ENCODE measurements at regions not wholly inside any gene's neighbourhood (a gene's known extent, or its start where the extent isn't known, plus 50 kb on each side); places are given as distances from the start of the nearest gene placed in this dataset.

GRCh38 chr16:51665436-51665998 is 514.4 kb upstream of the SALL1 start:
- Mint-ChIP-seq H3K36me3 (ENCODE audit: insufficient read depth, unreplicated experiment) (no peaks in the 10 kb centered on the region), H3K27ac (ENCODE audit: unreplicated experiment) (no peak overlapping the region)
- no TSS peak for BruUV-seq (replicated peaks)

GRCh38 chr16:51658531-51658930 is 507.5 kb upstream of the SALL1 start:
- intact Hi-C loops (cut with micrococcal nuclease; ENCODE audit: unreplicated experiment): no loop called here
- no peak for TF ChIP-seq CTCF (IDR thresholded peaks at IDR 0.05; ENCODE audit: unreplicated experiment)
- Mint-ChIP-seq H3K27me3 (ENCODE audit: unreplicated experiment) (peaks cover 66% of the 10 kb centered on the region), H3K27ac (ENCODE audit: unreplicated experiment) (no peak overlapping the region), H3K9me3 (ENCODE audit: low read depth, unreplicated experiment) (no peaks in the 10 kb centered on the region), H3K4me1 (ENCODE audit: low read depth, unreplicated experiment) (no peaks in the 10 kb centered on the region), H3K4me3 (ENCODE audit: low read depth, unreplicated experiment) (no peak overlapping the region), H3K36me3 (ENCODE audit: insufficient read depth, unreplicated experiment) (no peaks in the 10 kb centered on the region)
- DNase-seq: no peak
- CTCF ChIA-PET: no interaction called here
- BruUV-seq (replicated peaks): no TSS peak

More at GRCh38 chr16:51665436-51665998, 514.4 kb upstream of the SALL1 start:
- TF ChIP-seq CTCF (IDR thresholded peaks at IDR 0.05; ENCODE audit: unreplicated experiment): no peak
- intact Hi-C loops (cut with micrococcal nuclease; ENCODE audit: unreplicated experiment): no loop called here
- H3K9me3 Mint-ChIP-seq (ENCODE audit: low read depth, unreplicated experiment): no peaks in the 10 kb centered on the region
- H3K4me3 Mint-ChIP-seq (ENCODE audit: low read depth, unreplicated experiment): no peak overlapping the region
- no peaks in the 10 kb centered on the region for H3K4me1 Mint-ChIP-seq (ENCODE audit: low read depth, unreplicated experiment)
- no peak for DNase-seq
- peaks cover 83% of the 10 kb centered on the region for H3K27me3 Mint-ChIP-seq (ENCODE audit: unreplicated experiment)
- CTCF ChIA-PET: no interaction called here

- DNase-seq: no peak
- H3K27me3 Mint-ChIP-seq (ENCODE audit: unreplicated experiment): peaks cover 67% of the 10 kb centered on the region
- no peaks in the 10 kb centered on the region for H3K9me3 Mint-ChIP-seq (ENCODE audit: low read depth, unreplicated experiment)
- no peak for TF ChIP-seq CTCF (IDR thresholded peaks at IDR 0.05; ENCODE audit: unreplicated experiment)
- no peaks in the 10 kb centered on the region for H3K36me3 Mint-ChIP-seq (ENCODE audit: insufficient read depth, unreplicated experiment)
- H3K27ac Mint-ChIP-seq (ENCODE audit: unreplicated experiment): no peak overlapping the region
- no peak overlapping the region for H3K4me3 Mint-ChIP-seq (ENCODE audit: low read depth, unreplicated experiment)
- H3K4me1 Mint-ChIP-seq (ENCODE audit: low read depth, unreplicated experiment): no peaks in the 10 kb centered on the region
- BruUV-seq (replicated peaks): no TSS peak
- CTCF ChIA-PET: no interaction called here
- intact Hi-C loops (cut with micrococcal nuclease; ENCODE audit: unreplicated experiment): no loop called here
Measured at GRCh38 chr16:51657848-51658247, 506.8 kb upstream of the SALL1 start.

GRCh38 chr16:51655249-51655648 is 504.2 kb upstream of the SALL1 start:
- intact Hi-C loops (cut with micrococcal nuclease; ENCODE audit: unreplicated experiment): no loop called here
- Mint-ChIP-seq H3K27ac (ENCODE audit: unreplicated experiment) (no peak overlapping the region), H3K9me3 (ENCODE audit: low read depth, unreplicated experiment) (no peaks in the 10 kb centered on the region), H3K36me3 (ENCODE audit: insufficient read depth, unreplicated experiment) (no peaks in the 10 kb centered on the region), H3K27me3 (ENCODE audit: unreplicated experiment) (peaks cover 73% of the 10 kb centered on the region), H3K4me3 (ENCODE audit: low read depth, unreplicated experiment) (no peak overlapping the region), H3K4me1 (ENCODE audit: low read depth, unreplicated experiment) (no peaks in the 10 kb centered on the region)
- TF ChIP-seq CTCF (IDR thresholded peaks at IDR 0.05; ENCODE audit: unreplicated experiment): no peak
- no TSS peak for BruUV-seq (replicated peaks)
- CTCF ChIA-PET: no interaction called here
- DNase-seq: no peak

Data from Calu3 (cell line).